ENCODE measurements at regions not wholly inside any gene's neighbourhood (a gene's known extent, or its start where the extent isn't known, plus 50 kb on each side); places are given as distances from the start of the nearest gene placed in this dataset.

- H3K27ac Mint-ChIP-seq (ENCODE audit: unreplicated experiment): no peak overlapping the region
- H3K27me3 Mint-ChIP-seq (ENCODE audit: unreplicated experiment): peaks cover 1% of the 10 kb centered on the region
- H3K4me3 Mint-ChIP-seq (ENCODE audit: unreplicated experiment): no peak overlapping the region
- H3K9me3 Mint-ChIP-seq (ENCODE audit: unreplicated experiment): peaks cover 12% of the 10 kb centered on the region
- no peaks in the 10 kb centered on the region for H3K4me1 Mint-ChIP-seq (ENCODE audit: low read depth, unreplicated experiment)
- no peak for TF ChIP-seq CTCF (IDR thresholded peaks at IDR 0.05; ENCODE audit: partially characterized antibody, unreplicated experiment)
- no peak for DNase-seq
- peaks cover 4% of the 10 kb centered on the region for H3K36me3 Mint-ChIP-seq (ENCODE audit: unreplicated experiment)
Measured at GRCh38 chr16:7137560-7138330, 194.9 kb upstream of the RBFOX1 start.

- DNase-seq: no peak
- no peak for TF ChIP-seq CTCF (IDR thresholded peaks at IDR 0.05; ENCODE audit: partially characterized antibody, unreplicated experiment)
- Mint-ChIP-seq H3K27me3 (ENCODE audit: unreplicated experiment) (no peaks in the 10 kb centered on the region), H3K4me1 (ENCODE audit: low read depth, unreplicated experiment) (no peaks in the 10 kb centered on the region), H3K27ac (ENCODE audit: unreplicated experiment) (no peak overlapping the region), H3K4me3 (ENCODE audit: unreplicated experiment) (no peak overlapping the region), H3K36me3 (ENCODE audit: unreplicated experiment) (no peaks in the 10 kb centered on the region), H3K9me3 (ENCODE audit: unreplicated experiment) (peaks cover 9% of the 10 kb centered on the region)
Measured at GRCh38 chr16:7132465-7132864, 200.2 kb upstream of the RBFOX1 start.

- no peaks in the 10 kb centered on the region for H3K27me3 Mint-ChIP-seq (ENCODE audit: unreplicated experiment)
- H3K27ac Mint-ChIP-seq (ENCODE audit: unreplicated experiment): no peak overlapping the region
- H3K4me3 Mint-ChIP-seq (ENCODE audit: unreplicated experiment): no peak overlapping the region
- H3K36me3 Mint-ChIP-seq (ENCODE audit: unreplicated experiment): no peaks in the 10 kb centered on the region
- DNase-seq: no peak
- H3K9me3 Mint-ChIP-seq (ENCODE audit: unreplicated experiment): peaks cover 4% of the 10 kb centered on the region
- TF ChIP-seq CTCF (IDR thresholded peaks at IDR 0.05; ENCODE audit: partially characterized antibody, unreplicated experiment): no peak
- H3K4me1 Mint-ChIP-seq (ENCODE audit: low read depth, unreplicated experiment): no peaks in the 10 kb centered on the region
Measured at GRCh38 chr16:7124701-7125100, 207.9 kb upstream of the RBFOX1 start.

GRCh38 chr16:7124242-7124641 lies 208.4 kb upstream of the RBFOX1 start:
- no peak for TF ChIP-seq CTCF (IDR thresholded peaks at IDR 0.05; ENCODE audit: partially characterized antibody, unreplicated experiment)
- H3K9me3 Mint-ChIP-seq (ENCODE audit: unreplicated experiment): peaks cover 2% of the 10 kb centered on the region
- H3K36me3 Mint-ChIP-seq (ENCODE audit: unreplicated experiment): no peaks in the 10 kb centered on the region
- DNase-seq: no peak
- H3K4me3 Mint-ChIP-seq (ENCODE audit: unreplicated experiment): no peak overlapping the region
- H3K4me1 Mint-ChIP-seq (ENCODE audit: low read depth, unreplicated experiment): no peaks in the 10 kb centered on the region
- H3K27me3 Mint-ChIP-seq (ENCODE audit: unreplicated experiment): no peaks in the 10 kb centered on the region
- H3K27ac Mint-ChIP-seq (ENCODE audit: unreplicated experiment): no peak overlapping the region

- no peaks in the 10 kb centered on the region for H3K27me3 Mint-ChIP-seq (ENCODE audit: unreplicated experiment)
- DNase-seq: no peak
- H3K4me1 Mint-ChIP-seq (ENCODE audit: low read depth, unreplicated experiment): no peaks in the 10 kb centered on the region
- TF ChIP-seq CTCF (IDR thresholded peaks at IDR 0.05; ENCODE audit: partially characterized antibody, unreplicated experiment): no peak
- H3K4me3 Mint-ChIP-seq (ENCODE audit: unreplicated experiment): no peak overlapping the region
- peaks cover 1% of the 10 kb centered on the region for H3K9me3 Mint-ChIP-seq (ENCODE audit: unreplicated experiment)
- H3K27ac Mint-ChIP-seq (ENCODE audit: unreplicated experiment): no peak overlapping the region
- H3K36me3 Mint-ChIP-seq (ENCODE audit: unreplicated experiment): no peaks in the 10 kb centered on the region
Measured at GRCh38 chr16:7116734-7117133, 215.9 kb upstream of the RBFOX1 start.

Data from glutamatergic neuron (in vitro differentiated cells).